ENCODE measurements at regions not wholly inside any gene's neighbourhood (a gene's known extent, or its start where the extent isn't known, plus 50 kb on each side); places are given as distances from the start of the nearest gene placed in this dataset.

- Histone ChIP-seq H3K27ac (no peak overlapping the region), H3K36me3 (ENCODE audit: insufficient read depth, low read length) (no peaks in the 10 kb centered on the region), H3K4me3 (no peak overlapping the region), H3K9me3 (ENCODE audit: low read depth, low read length) (no peaks in the 10 kb centered on the region), H3K9ac (ENCODE audit: insufficient read length) (no peak overlapping the region)
- no peak for TF ChIP-seq EZH2 (IDR thresholded peaks at IDR 0.05)
- TF ChIP-seq FOXP2 (optimal IDR thresholded peaks at IDR 0.05; ENCODE audit: control extremely low read depth, extremely low read length, insufficient read depth), result no peak
- TF ChIP-seq POLR2AphosphoS5 (IDR thresholded peaks at IDR 0.05; ENCODE audit: borderline replicate concordance, low read depth, low read length), result no peak
- no peak for DNase-seq (ENCODE audit: low read depth, low spot score)
Measured at GRCh38 chr17:73865831-73866230, 221.6 kb upstream of the SDK2 start.

- no peak overlapping the region for H3K9ac ChIP-seq (ENCODE audit: insufficient read length)
- DNase-seq (ENCODE audit: low read depth, low spot score), result no peak
- no peak overlapping the region for H3K4me3 ChIP-seq
- H3K9me3 ChIP-seq (ENCODE audit: low read depth, low read length), result no peaks in the 10 kb centered on the region
- no peak overlapping the region for H3K27ac ChIP-seq
- TF ChIP-seq FOXP2 (optimal IDR thresholded peaks at IDR 0.05; ENCODE audit: control extremely low read depth, extremely low read length, insufficient read depth) (no peak), EZH2 (IDR thresholded peaks at IDR 0.05) (no peak), POLR2AphosphoS5 (IDR thresholded peaks at IDR 0.05; ENCODE audit: borderline replicate concordance, low read depth, low read length) (no peak)
- H3K36me3 ChIP-seq (ENCODE audit: insufficient read depth, low read length), result no peaks in the 10 kb centered on the region
Measured at GRCh38 chr17:73867056-73867455, 222.8 kb upstream of the SDK2 start.

- Histone ChIP-seq H3K4me3 (no peak overlapping the region), H3K9me3 (ENCODE audit: low read depth, low read length) (no peaks in the 10 kb centered on the region), H3K27ac (no peak overlapping the region), H3K36me3 (ENCODE audit: insufficient read depth, low read length) (no peaks in the 10 kb centered on the region), H3K9ac (ENCODE audit: insufficient read length) (no peak overlapping the region)
- no peak for DNase-seq (ENCODE audit: low read depth, low spot score)
- TF ChIP-seq FOXP2 (optimal IDR thresholded peaks at IDR 0.05; ENCODE audit: control extremely low read depth, extremely low read length, insufficient read depth) (no peak), POLR2AphosphoS5 (IDR thresholded peaks at IDR 0.05; ENCODE audit: borderline replicate concordance, low read depth, low read length) (no peak), EZH2 (IDR thresholded peaks at IDR 0.05) (no peak)
Measured at GRCh38 chr17:73870068-73870467, 225.8 kb upstream of the SDK2 start.

- DNase-seq (ENCODE audit: low read depth, low spot score), result no peak
- no peak overlapping the region for H3K27ac ChIP-seq
- no peak overlapping the region for H3K4me3 ChIP-seq
- H3K9me3 ChIP-seq (ENCODE audit: low read depth, low read length), result no peaks in the 10 kb centered on the region
- H3K9ac ChIP-seq (ENCODE audit: insufficient read length), result no peak overlapping the region
- H3K36me3 ChIP-seq (ENCODE audit: insufficient read depth, low read length), result no peaks in the 10 kb centered on the region
- TF ChIP-seq POLR2AphosphoS5 (IDR thresholded peaks at IDR 0.05; ENCODE audit: borderline replicate concordance, low read depth, low read length), result no peak
- TF ChIP-seq FOXP2 (optimal IDR thresholded peaks at IDR 0.05; ENCODE audit: control extremely low read depth, extremely low read length, insufficient read depth), result no peak
- no peak for TF ChIP-seq EZH2 (IDR thresholded peaks at IDR 0.05)
Measured at GRCh38 chr17:73870473-73870872, 226.2 kb upstream of the SDK2 start.

GRCh38 chr17:73872816-73873215 lies 228.6 kb upstream of the SDK2 start:
- no peak for TF ChIP-seq EZH2 (IDR thresholded peaks at IDR 0.05)
- no peak for TF ChIP-seq FOXP2 (optimal IDR thresholded peaks at IDR 0.05; ENCODE audit: control extremely low read depth, extremely low read length, insufficient read depth)
- TF ChIP-seq POLR2AphosphoS5 (IDR thresholded peaks at IDR 0.05; ENCODE audit: borderline replicate concordance, low read depth, low read length), result no peak
- Histone ChIP-seq H3K4me3 (no peak overlapping the region), H3K27ac (no peak overlapping the region), H3K9ac (ENCODE audit: insufficient read length) (no peak overlapping the region), H3K36me3 (ENCODE audit: insufficient read depth, low read length) (no peaks in the 10 kb centered on the region), H3K9me3 (ENCODE audit: low read depth, low read length) (no peaks in the 10 kb centered on the region)
- no peak for DNase-seq (ENCODE audit: low read depth, low spot score)

- no peak overlapping the region for H3K9ac ChIP-seq (ENCODE audit: insufficient read length)
- H3K4me3 ChIP-seq, result no peak overlapping the region
- no peak overlapping the region for H3K27ac ChIP-seq
- H3K36me3 ChIP-seq (ENCODE audit: insufficient read depth, low read length), result no peaks in the 10 kb centered on the region
- no peaks in the 10 kb centered on the region for H3K9me3 ChIP-seq (ENCODE audit: low read depth, low read length)
- no peak for DNase-seq (ENCODE audit: low read depth, low spot score)
- TF ChIP-seq POLR2AphosphoS5 (IDR thresholded peaks at IDR 0.05; ENCODE audit: borderline replicate concordance, low read depth, low read length) (no peak), FOXP2 (optimal IDR thresholded peaks at IDR 0.05; ENCODE audit: control extremely low read depth, extremely low read length, insufficient read depth) (no peak), EZH2 (IDR thresholded peaks at IDR 0.05) (no peak)
Measured at GRCh38 chr17:73874008-73874720, 229.9 kb upstream of the SDK2 start.

- no peaks in the 10 kb centered on the region for H3K9me3 ChIP-seq (ENCODE audit: low read depth, low read length)
- no peak for TF ChIP-seq EZH2 (IDR thresholded peaks at IDR 0.05)
- no peak for TF ChIP-seq FOXP2 (optimal IDR thresholded peaks at IDR 0.05; ENCODE audit: control extremely low read depth, extremely low read length, insufficient read depth)
- TF ChIP-seq POLR2AphosphoS5 (IDR thresholded peaks at IDR 0.05; ENCODE audit: borderline replicate concordance, low read depth, low read length), result no peak
Measured at GRCh38 chr17:73875346-73875745, 231.1 kb upstream of the SDK2 start.

GRCh38 chr17:73877962-73878361 lies 233.7 kb upstream of the SDK2 start:
- DNase-seq (ENCODE audit: low read depth, low spot score), result no peak
- Histone ChIP-seq H3K9me3 (ENCODE audit: low read depth, low read length) (no peaks in the 10 kb centered on the region), H3K27ac (no peak overlapping the region), H3K36me3 (ENCODE audit: insufficient read depth, low read length) (no peaks in the 10 kb centered on the region), H3K9ac (ENCODE audit: insufficient read length) (no peak overlapping the region), H3K4me3 (no peak overlapping the region)
- TF ChIP-seq FOXP2 (optimal IDR thresholded peaks at IDR 0.05; ENCODE audit: control extremely low read depth, extremely low read length, insufficient read depth) (no peak), POLR2AphosphoS5 (IDR thresholded peaks at IDR 0.05; ENCODE audit: borderline replicate concordance, low read depth, low read length) (no peak), EZH2 (IDR thresholded peaks at IDR 0.05) (no peak)

More at GRCh38 chr17:73875346-73875745, 231.1 kb upstream of the SDK2 start:
- no peak for DNase-seq (ENCODE audit: low read depth, low spot score)
- Histone ChIP-seq H3K36me3 (ENCODE audit: insufficient read depth, low read length) (no peaks in the 10 kb centered on the region), H3K4me3 (no peak overlapping the region), H3K27ac (no peak overlapping the region), H3K9ac (ENCODE audit: insufficient read length) (no peak overlapping the region)

GRCh38 chr17:73878923-73879322 lies 234.7 kb upstream of the SDK2 start:
- DNase-seq (ENCODE audit: low read depth, low spot score), result no peak
- no peak overlapping the region for H3K4me3 ChIP-seq

More at GRCh38 chr17:73878923-73879322, 234.7 kb upstream of the SDK2 start:
- H3K9me3 ChIP-seq (ENCODE audit: low read depth, low read length), result no peaks in the 10 kb centered on the region
- H3K9ac ChIP-seq (ENCODE audit: insufficient read length), result no peak overlapping the region
- no peaks in the 10 kb centered on the region for H3K36me3 ChIP-seq (ENCODE audit: insufficient read depth, low read length)
- TF ChIP-seq FOXP2 (optimal IDR thresholded peaks at IDR 0.05; ENCODE audit: control extremely low read depth, extremely low read length, insufficient read depth) (no peak), POLR2AphosphoS5 (IDR thresholded peaks at IDR 0.05; ENCODE audit: borderline replicate concordance, low read depth, low read length) (no peak), EZH2 (IDR thresholded peaks at IDR 0.05) (no peak)
- H3K27ac ChIP-seq, result no peak overlapping the region

Measured in SK-N-MC (cell line).